ES-I3 (cell line): ENCODE measurements at regions not wholly inside any gene's neighbourhood (a gene's known extent, or its start where the extent isn't known, plus 50 kb on each side); places are given as distances from the start of the nearest gene placed in this dataset.

Experiments used
- H3K36me3 ChIP-seq: 2 replicates; pipeline ENCODE4 v1.6.1; 2013; ENCODE audit warnings: mild to moderate bottlenecking, low read length, control low read depth, moderate library complexity; ENCODE audit not compliant: insufficient read depth
- H3K4me1 ChIP-seq: 2 replicates; pipeline ENCODE4 v1.6.1; 2013; ENCODE audit warnings: mild to moderate bottlenecking, control low read depth, low read length; ENCODE audit not compliant: insufficient read depth
- H3K9ac ChIP-seq: 2 replicates; pipeline ENCODE4 v1.6.1; 2013; ENCODE audit warnings: low read depth, mild to moderate bottlenecking, low read length, moderate library complexity
- H3K9me3 ChIP-seq: 2 replicates; pipeline ENCODE4 v1.6.1; 2013; ENCODE audit warnings: mild to moderate bottlenecking, low read length, moderate library complexity; ENCODE audit not compliant: control insufficient read depth, insufficient read depth

- Histone ChIP-seq H3K4me1 (no peaks in the 10 kb centered on the region), H3K9ac (no peak overlapping the region), H3K36me3 (no peaks in the 10 kb centered on the region), H3K9me3 (no peaks in the 10 kb centered on the region)
Observed at GRCh38 chr13:58989556-58989955, 1174.2 kb downstream of the DIAPH3 start.

- Histone ChIP-seq H3K4me1 (no peaks in the 10 kb centered on the region), H3K9ac (no peak overlapping the region), H3K36me3 (no peaks in the 10 kb centered on the region), H3K9me3 (no peaks in the 10 kb centered on the region)
Observed at GRCh38 chr13:58991826-58992477, 1171.8 kb downstream of the DIAPH3 start.

GRCh38 chr13:58992478-58993042 lies 1171.2 kb downstream of the DIAPH3 start:
- Histone ChIP-seq H3K4me1 (no peaks in the 10 kb centered on the region), H3K36me3 (no peaks in the 10 kb centered on the region), H3K9me3 (no peaks in the 10 kb centered on the region), H3K9ac (no peak overlapping the region)

- no peaks in the 10 kb centered on the region for H3K4me1 ChIP-seq
Observed at GRCh38 chr13:58994077-58994476, 1169.7 kb downstream of the DIAPH3 start.

GRCh38 chr13:58994777-58995176 lies 1169.0 kb downstream of the DIAPH3 start:
- Histone ChIP-seq H3K36me3 (no peaks in the 10 kb centered on the region), H3K9ac (no peak overlapping the region), H3K9me3 (no peaks in the 10 kb centered on the region), H3K4me1 (no peaks in the 10 kb centered on the region)

More at GRCh38 chr13:58994077-58994476, 1169.7 kb downstream of the DIAPH3 start:
- Histone ChIP-seq H3K36me3 (no peaks in the 10 kb centered on the region), H3K9ac (no peak overlapping the region), H3K9me3 (no peaks in the 10 kb centered on the region)

GRCh38 chr13:58998716-58999115 lies 1165.0 kb downstream of the DIAPH3 start:
- H3K9ac ChIP-seq, result no peak overlapping the region

GRCh38 chr13:58999851-59000250 lies 1163.9 kb downstream of the DIAPH3 start:
- H3K36me3 ChIP-seq, result no peaks in the 10 kb centered on the region
- H3K9me3 ChIP-seq, result no peaks in the 10 kb centered on the region
- no peak overlapping the region for H3K9ac ChIP-seq
- no peaks in the 10 kb centered on the region for H3K4me1 ChIP-seq

More at GRCh38 chr13:58998716-58999115, 1165.0 kb downstream of the DIAPH3 start:
- no peaks in the 10 kb centered on the region for H3K36me3 ChIP-seq
- H3K9me3 ChIP-seq, result no peaks in the 10 kb centered on the region
- no peaks in the 10 kb centered on the region for H3K4me1 ChIP-seq

GRCh38 chr13:59000770-59001169 lies 1163.0 kb downstream of the DIAPH3 start:
- no peaks in the 10 kb centered on the region for H3K4me1 ChIP-seq
- no peaks in the 10 kb centered on the region for H3K9me3 ChIP-seq
- H3K9ac ChIP-seq, result no peak overlapping the region
- no peaks in the 10 kb centered on the region for H3K36me3 ChIP-seq

- Histone ChIP-seq H3K4me1 (no peaks in the 10 kb centered on the region), H3K9ac (no peak overlapping the region), H3K9me3 (no peaks in the 10 kb centered on the region), H3K36me3 (no peaks in the 10 kb centered on the region)
Observed at GRCh38 chr13:59012731-59013130, 1151.0 kb downstream of the DIAPH3 start.

- no peak overlapping the region for H3K9ac ChIP-seq
- no peaks in the 10 kb centered on the region for H3K4me1 ChIP-seq
- H3K9me3 ChIP-seq, result no peaks in the 10 kb centered on the region
- H3K36me3 ChIP-seq, result no peaks in the 10 kb centered on the region
Observed at GRCh38 chr13:59016250-59016649, 1147.5 kb downstream of the DIAPH3 start.

GRCh38 chr13:59024434-59024833 lies 1139.3 kb downstream of the DIAPH3 start:
- Histone ChIP-seq H3K9me3 (no peaks in the 10 kb centered on the region), H3K36me3 (no peaks in the 10 kb centered on the region), H3K4me1 (no peaks in the 10 kb centered on the region), H3K9ac (no peak overlapping the region)

- no peaks in the 10 kb centered on the region for H3K9me3 ChIP-seq
- H3K9ac ChIP-seq, result no peak overlapping the region
- H3K4me1 ChIP-seq, result 0 out of 2 replicates have a peak, but pooled peaks cover 3% of the 10 kb centered on the region
- no peaks in the 10 kb centered on the region for H3K36me3 ChIP-seq
Observed at GRCh38 chr13:59034198-59034597, 1129.5 kb downstream of the DIAPH3 start.

GRCh38 chr13:59038824-59039223 lies 1124.9 kb downstream of the DIAPH3 start:
- Histone ChIP-seq H3K9me3 (no peaks in the 10 kb centered on the region), H3K36me3 (no peaks in the 10 kb centered on the region), H3K4me1 (0 out of 2 replicates have a peak, but pooled peaks cover 3% of the 10 kb centered on the region), H3K9ac (no peak overlapping the region)

- Histone ChIP-seq H3K36me3 (no peaks in the 10 kb centered on the region), H3K9me3 (no peaks in the 10 kb centered on the region), H3K4me1 (no peaks in the 10 kb centered on the region), H3K9ac (no peak overlapping the region)
Observed at GRCh38 chr13:59043016-59043415, 1120.7 kb downstream of the DIAPH3 start.

GRCh38 chr13:59047546-59047945 lies 1116.2 kb downstream of the DIAPH3 start:
- Histone ChIP-seq H3K36me3 (no peaks in the 10 kb centered on the region), H3K9ac (no peak overlapping the region), H3K4me1 (no peaks in the 10 kb centered on the region), H3K9me3 (no peaks in the 10 kb centered on the region)
